Lower lobe of right lung (tissue), 2 donors: ENCODE measurements at regions not wholly inside any gene's neighbourhood (a gene's known extent, or its start where the extent isn't known, plus 50 kb on each side); places are given as distances from the start of the nearest gene placed in this dataset.

Experiments used
- ATAC-seq, 2 donors: fragments of 200-7000 bp; cut with Tn5 transposase; one replicate each; pipeline ENCODE4 v1.9.1; 2020 to 2022; ENCODE audit warnings: mild to moderate bottlenecking in 2 of 2, moderate library complexity in 2 of 2
- DNase-seq: peaks from one replicate; pipeline ENCODE4 v3.0.0-alpha.2; 2020
- H3K27ac ChIP-seq: fragments of 200-600 bp; one replicate; pipeline ENCODE4 v1.8.0; 2022
- H3K27me3 ChIP-seq: fragments of 200-600 bp; one replicate; pipeline ENCODE4 v1.8.0; 2022; ENCODE audit warnings: low read depth
- H3K36me3 ChIP-seq: fragments of 200-600 bp; one replicate; pipeline ENCODE4 v1.8.0; 2022; ENCODE audit warnings: mild to moderate bottlenecking
- H3K4me1 ChIP-seq: fragments of 200-600 bp; one replicate; pipeline ENCODE4 v1.8.0; 2022
- H3K4me3 ChIP-seq: fragments of 200-600 bp; one replicate; pipeline ENCODE4 v1.8.0; 2022; ENCODE audit warnings: mild to moderate bottlenecking
- H3K9me3 ChIP-seq: fragments of 200-600 bp; one replicate; pipeline ENCODE4 v1.8.0; 2022
- intact Hi-C: fragments of 100-400 bp; cut with DNase I; formaldehyde crosslinking; loops from one replicate; pipeline ENCODE4 v1.11.0; 2022
- TF ChIP-seq, protein P1 (sequence below): fragments of 200-600 bp; IDR thresholded peaks from one replicate; pipeline ENCODE4 v1.8.0; 2022; ENCODE audit warnings: antibody characterized with exemption, mild to moderate bottlenecking
- donor health status: DM: no; HTN: yes; CAD: no; lungs with severe emphysema.

DNA sequence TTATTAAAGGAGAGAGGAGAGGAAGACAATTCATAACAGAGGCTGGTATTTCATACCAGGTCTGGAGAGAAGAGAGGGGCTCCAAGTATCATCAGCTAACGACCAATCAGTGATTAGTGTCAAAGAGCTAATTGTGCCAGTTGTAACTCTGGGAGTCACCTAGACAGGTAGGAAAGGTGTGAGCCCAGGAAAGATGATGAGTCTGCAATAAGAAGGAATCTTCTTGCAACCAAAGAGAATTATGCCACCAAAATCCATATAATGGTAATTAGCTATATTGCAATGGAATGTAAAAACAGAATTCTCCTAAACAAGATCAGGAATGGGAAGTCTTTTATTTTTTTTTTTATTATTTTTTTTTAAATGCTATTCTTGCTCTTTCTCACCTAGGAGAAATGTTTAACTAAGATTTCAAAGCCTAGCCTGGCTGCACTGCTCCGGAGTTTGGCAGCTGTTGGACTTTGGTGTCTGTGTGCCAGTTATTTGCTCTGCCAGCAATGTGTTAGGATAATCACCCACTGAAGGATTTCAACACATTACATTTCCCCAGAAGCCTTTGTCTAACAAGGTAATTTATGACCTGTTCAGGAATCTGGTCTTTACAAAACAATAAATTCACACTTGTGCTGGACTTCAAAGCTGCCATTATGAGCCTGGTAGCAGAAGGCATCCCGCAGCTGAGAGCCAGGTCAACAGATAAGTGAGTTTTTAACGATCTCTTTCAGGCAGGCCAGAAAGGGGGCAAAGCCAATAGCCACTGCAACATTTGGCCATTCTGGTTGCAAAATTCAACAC is 89.4 kb downstream of the FOXB1 start:
- no peak for DNase-seq
- TF ChIP-seq, protein P1, sequence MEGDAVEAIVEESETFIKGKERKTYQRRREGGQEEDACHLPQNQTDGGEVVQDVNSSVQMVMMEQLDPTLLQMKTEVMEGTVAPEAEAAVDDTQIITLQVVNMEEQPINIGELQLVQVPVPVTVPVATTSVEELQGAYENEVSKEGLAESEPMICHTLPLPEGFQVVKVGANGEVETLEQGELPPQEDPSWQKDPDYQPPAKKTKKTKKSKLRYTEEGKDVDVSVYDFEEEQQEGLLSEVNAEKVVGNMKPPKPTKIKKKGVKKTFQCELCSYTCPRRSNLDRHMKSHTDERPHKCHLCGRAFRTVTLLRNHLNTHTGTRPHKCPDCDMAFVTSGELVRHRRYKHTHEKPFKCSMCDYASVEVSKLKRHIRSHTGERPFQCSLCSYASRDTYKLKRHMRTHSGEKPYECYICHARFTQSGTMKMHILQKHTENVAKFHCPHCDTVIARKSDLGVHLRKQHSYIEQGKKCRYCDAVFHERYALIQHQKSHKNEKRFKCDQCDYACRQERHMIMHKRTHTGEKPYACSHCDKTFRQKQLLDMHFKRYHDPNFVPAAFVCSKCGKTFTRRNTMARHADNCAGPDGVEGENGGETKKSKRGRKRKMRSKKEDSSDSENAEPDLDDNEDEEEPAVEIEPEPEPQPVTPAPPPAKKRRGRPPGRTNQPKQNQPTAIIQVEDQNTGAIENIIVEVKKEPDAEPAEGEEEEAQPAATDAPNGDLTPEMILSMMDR, result no peak
- H3K27me3 ChIP-seq, result peaks cover 2% of the 10 kb centered on the region
- no peaks in the 10 kb centered on the region for H3K4me1 ChIP-seq
- H3K4me3 ChIP-seq, result no peak overlapping the region
- no peak for ATAC-seq
- no peaks in the 10 kb centered on the region for H3K36me3 ChIP-seq
- intact Hi-C loops, result no loop called here
- H3K9me3 ChIP-seq, result no peaks in the 10 kb centered on the region
- H3K27ac ChIP-seq, result no peak overlapping the region

DNA sequence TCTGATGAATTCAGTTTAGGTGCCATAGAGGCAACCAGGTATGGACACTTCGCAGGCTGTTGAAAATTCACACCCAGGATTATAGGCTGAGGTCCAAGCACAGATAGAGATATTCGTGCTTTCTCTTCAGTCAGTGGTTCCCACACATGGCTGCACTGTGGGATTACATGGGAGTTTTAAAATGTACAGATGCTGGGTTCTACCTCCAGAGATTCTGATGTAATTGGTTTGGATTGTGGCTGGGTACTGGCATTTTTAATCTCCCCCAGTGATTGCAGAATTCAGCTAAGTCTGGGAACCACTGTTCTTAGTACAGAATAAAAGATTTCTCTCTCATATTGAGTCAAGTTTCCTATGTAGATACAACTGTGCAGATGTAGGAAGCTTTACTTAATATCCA is 91.6 kb downstream of the FOXB1 start:
- TF ChIP-seq, protein P1, result no peak
- DNase-seq (no peak), ATAC-seq (no peak)
- Histone ChIP-seq H3K4me1 (no peaks in the 10 kb centered on the region), H3K36me3 (no peaks in the 10 kb centered on the region), H3K27ac (no peak overlapping the region), H3K9me3 (no peaks in the 10 kb centered on the region), H3K27me3 (no peaks in the 10 kb centered on the region), H3K4me3 (no peak overlapping the region)
- intact Hi-C loops, result no loop called here

DNA sequence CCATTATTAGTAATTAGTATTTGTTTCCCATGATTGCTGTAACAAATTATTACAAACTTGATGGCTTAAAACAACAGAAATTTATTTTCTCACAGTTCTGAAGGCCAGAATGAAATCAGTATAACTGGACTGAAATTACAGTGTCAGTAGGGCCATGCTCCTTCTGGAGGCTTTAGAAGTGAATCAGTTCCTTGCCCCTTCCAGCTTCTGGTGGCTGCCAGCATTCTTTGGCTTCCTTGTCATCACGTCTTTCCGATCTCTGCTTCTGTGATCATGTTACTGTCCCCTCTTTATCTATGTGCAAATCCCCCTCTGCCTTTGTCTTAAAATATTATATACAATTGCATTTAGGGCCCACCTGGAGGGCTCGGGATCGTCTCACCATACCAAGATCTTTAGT is 92.0 kb downstream of the FOXB1 start:
- H3K4me1 ChIP-seq, result no peaks in the 10 kb centered on the region
- no peak for DNase-seq

DNA sequence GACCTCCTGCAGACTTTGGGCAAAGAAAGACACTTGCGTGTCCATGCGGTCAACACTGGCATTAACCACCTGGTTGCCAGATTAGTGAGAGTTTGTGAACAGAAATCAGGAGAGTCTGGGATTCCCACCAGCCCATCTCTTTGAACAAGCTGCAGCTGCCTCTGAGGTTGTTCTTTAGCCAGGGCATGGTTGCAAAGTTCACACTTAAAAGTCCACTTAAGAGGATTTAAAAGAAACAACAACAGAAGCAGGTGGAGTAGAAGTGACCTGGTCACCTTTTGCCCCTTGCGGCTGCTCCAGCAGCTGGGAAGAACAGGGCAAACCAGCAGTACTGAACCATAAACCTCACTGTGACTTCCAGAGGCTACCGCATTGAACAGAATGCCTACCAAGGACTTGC is 97.3 kb downstream of the FOXB1 start:
- intact Hi-C loops, result no loop called here
- TF ChIP-seq, protein P1, result no peak

More for the DNA sequence above, 92.0 kb downstream of the FOXB1 start:
- TF ChIP-seq, protein P1, result no peak
- H3K27ac ChIP-seq, result no peak overlapping the region
- no peak for ATAC-seq
- no peaks in the 10 kb centered on the region for H3K27me3 ChIP-seq
- no peaks in the 10 kb centered on the region for H3K9me3 ChIP-seq
- H3K4me3 ChIP-seq, result no peak overlapping the region
- H3K36me3 ChIP-seq, result no peaks in the 10 kb centered on the region
- intact Hi-C loops, result no loop called here

DNA sequence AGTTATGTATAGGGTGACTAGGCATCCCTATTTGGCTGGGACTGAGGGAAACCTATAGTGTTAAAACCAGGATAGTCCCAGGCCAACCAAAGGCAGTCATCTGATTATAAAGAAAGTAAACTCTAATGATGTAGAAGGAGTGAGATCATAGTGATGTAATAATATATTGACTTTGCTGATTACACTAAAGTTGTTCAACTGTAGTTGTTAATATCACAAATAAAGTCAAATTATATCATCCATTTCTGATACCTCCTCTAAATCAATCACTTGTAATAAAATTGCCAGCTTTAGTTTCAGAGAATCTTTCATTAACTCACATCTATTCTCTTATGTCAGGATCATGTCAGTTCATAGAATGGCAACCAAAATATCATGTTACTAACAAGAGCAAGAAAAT is 98.6 kb downstream of the FOXB1 start:
- no peaks in the 10 kb centered on the region for H3K9me3 ChIP-seq
- no peaks in the 10 kb centered on the region for H3K27me3 ChIP-seq
- no peak overlapping the region for H3K27ac ChIP-seq
- no peak for ATAC-seq
- intact Hi-C loops, result no loop called here
- no peak overlapping the region for H3K4me3 ChIP-seq
- no peaks in the 10 kb centered on the region for H3K4me1 ChIP-seq
- no peak for DNase-seq
- no peaks in the 10 kb centered on the region for H3K36me3 ChIP-seq
- TF ChIP-seq, protein P1, result no peak

More for the DNA sequence above, 97.3 kb downstream of the FOXB1 start:
- ATAC-seq, result no peak
- no peak overlapping the region for H3K4me3 ChIP-seq
- no peaks in the 10 kb centered on the region for H3K4me1 ChIP-seq
- DNase-seq, result no peak
- no peaks in the 10 kb centered on the region for H3K36me3 ChIP-seq
- H3K27me3 ChIP-seq, result no peaks in the 10 kb centered on the region
- H3K27ac ChIP-seq, result no peak overlapping the region
- no peaks in the 10 kb centered on the region for H3K9me3 ChIP-seq
